Esophagus squamous epithelium (tissue), 4 donors: ENCODE measurements at regions not wholly inside any gene's neighbourhood (a gene's known extent, or its start where the extent isn't known, plus 50 kb on each side); places are given as distances from the start of the nearest gene placed in this dataset.

Source experiments
- POLR2A ChIP-seq, 4 donors: fragments of 450-650 bp; IDR thresholded peaks; one replicate each; pipeline ENCODE4 v1.6.1; 2017; ENCODE audit warnings: antibody characterized with exemption in 4 of 4, mild to moderate bottlenecking in 4 of 4, moderate library complexity in 3 of 4
- TF ChIP-seq, protein P1 (sequence below), 6 experiments: fragments of 450-650 bp in 4 of 6; fragments of 200-600 bp in 2 of 6; sonication (generic) in 2 of 6; IDR thresholded peaks; one replicate each; pipeline ENCODE4 v1.5.1; 2016 to 2019; ENCODE audit warnings: antibody characterized with exemption in 6 of 6, mild to moderate bottlenecking in 4 of 6, moderate library complexity in 4 of 6

DNA sequence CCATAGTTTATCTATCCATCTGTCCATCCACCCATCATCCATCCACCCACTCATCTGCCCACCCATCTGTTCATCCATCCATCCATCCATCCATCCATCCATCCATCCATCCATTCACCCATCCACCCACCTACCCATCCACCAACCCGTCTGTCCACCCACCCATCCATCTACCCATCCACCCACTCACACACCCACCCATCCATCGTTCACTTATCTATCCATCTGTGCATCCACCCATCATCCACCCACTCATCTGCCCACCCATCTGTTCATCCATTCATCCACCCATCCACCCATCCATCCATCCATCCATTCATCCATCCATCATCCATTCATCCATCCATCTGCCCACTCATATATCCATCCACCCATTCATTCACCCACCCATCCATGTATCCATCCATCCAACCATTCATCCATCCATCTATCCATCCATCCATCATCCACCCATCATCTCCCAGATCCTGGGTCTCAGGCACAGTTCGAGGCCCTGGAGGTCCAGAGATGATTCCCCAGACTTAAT is 88.2 kb upstream of the WNT4 start:
- TF ChIP-seq POLR2A (IDR thresholded peaks at IDR 0.05) = no peak
- TF ChIP-seq, protein P1, sequence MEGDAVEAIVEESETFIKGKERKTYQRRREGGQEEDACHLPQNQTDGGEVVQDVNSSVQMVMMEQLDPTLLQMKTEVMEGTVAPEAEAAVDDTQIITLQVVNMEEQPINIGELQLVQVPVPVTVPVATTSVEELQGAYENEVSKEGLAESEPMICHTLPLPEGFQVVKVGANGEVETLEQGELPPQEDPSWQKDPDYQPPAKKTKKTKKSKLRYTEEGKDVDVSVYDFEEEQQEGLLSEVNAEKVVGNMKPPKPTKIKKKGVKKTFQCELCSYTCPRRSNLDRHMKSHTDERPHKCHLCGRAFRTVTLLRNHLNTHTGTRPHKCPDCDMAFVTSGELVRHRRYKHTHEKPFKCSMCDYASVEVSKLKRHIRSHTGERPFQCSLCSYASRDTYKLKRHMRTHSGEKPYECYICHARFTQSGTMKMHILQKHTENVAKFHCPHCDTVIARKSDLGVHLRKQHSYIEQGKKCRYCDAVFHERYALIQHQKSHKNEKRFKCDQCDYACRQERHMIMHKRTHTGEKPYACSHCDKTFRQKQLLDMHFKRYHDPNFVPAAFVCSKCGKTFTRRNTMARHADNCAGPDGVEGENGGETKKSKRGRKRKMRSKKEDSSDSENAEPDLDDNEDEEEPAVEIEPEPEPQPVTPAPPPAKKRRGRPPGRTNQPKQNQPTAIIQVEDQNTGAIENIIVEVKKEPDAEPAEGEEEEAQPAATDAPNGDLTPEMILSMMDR (IDR thresholded peaks at IDR 0.05) = no peak
